ENCODE measurements at regions not wholly inside any gene's neighbourhood (a gene's known extent, or its start where the extent isn't known, plus 50 kb on each side); places are given as distances from the start of the nearest gene placed in this dataset.
"Not testable (repeated sequence)": the region's sequence is repeated elsewhere in the genome, so short reads cannot be mapped to it uniquely, and the experiment has no call there.

GRCh38 chr7:106713452-106713851, 52.5 kb upstream of the CCDC71L start:
- not testable (repeated sequence) for H3K27ac ChIP-seq (ENCODE audit: low read depth, low read length); H3K4me3 ChIP-seq (ENCODE audit: low read length in 3 of 3); H3K9me3 ChIP-seq (ENCODE audit: control insufficient read depth in 3 of 3, low read length in 3 of 3); H3K27me3 ChIP-seq (ENCODE audit: control insufficient read depth in 3 of 3, insufficient read depth in 3 of 3, low read length in 3 of 3); H3K4me1 ChIP-seq (ENCODE audit: control insufficient read depth in 3 of 3, insufficient read depth in 3 of 3, low read length in 3 of 3); H3K36me3 ChIP-seq (ENCODE audit: control insufficient read depth in 3 of 3, insufficient read depth in 3 of 3, low read length in 3 of 3); H3K9ac ChIP-seq (ENCODE audit: low read depth in 1 of 3, low read length in 3 of 3)

DNA sequence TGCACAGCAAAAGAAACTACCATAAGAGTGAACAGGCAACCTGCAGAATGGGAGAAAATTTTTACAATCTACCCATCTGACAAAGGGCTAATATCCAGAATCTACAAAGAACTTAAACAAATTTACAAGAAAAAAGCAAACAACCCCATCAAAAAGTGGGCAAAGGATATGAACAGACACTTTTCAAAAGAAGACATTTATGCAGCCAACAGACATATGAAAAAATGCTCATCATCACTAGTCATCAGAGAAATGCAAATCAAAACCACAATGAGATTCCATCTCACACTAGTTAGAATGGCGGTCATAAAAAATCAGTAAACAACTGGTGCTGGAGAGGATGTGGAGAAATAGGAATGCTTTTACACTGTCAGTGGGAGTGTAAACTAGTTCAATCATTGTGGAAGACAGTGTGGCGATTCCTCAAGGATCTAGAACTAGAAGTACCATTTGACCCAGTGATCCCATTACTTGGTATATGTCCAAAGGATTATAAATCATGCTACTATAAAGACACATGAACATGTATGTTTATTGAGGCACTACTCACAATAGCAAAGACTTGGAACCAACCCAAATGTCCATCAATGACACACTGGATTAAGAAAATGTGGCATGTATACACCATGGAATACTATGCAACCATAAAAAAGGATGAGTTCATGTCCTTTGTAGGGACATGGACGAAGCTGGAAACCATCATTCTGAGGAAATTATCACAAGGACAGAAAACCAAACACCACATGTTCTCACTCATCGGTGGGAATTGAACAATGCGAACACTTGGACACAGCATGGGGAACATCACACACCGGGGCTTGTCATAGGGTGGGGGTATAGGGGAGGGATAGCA, 53.9 kb upstream of the CCDC71L start:
- H3K27me3 ChIP-seq (ENCODE audit: control insufficient read depth in 3 of 3, insufficient read depth in 3 of 3, low read length in 3 of 3); H3K27ac ChIP-seq (ENCODE audit: low read depth, low read length); H3K4me3 ChIP-seq (ENCODE audit: low read length in 3 of 3); H3K4me1 ChIP-seq (ENCODE audit: control insufficient read depth in 3 of 3, insufficient read depth in 3 of 3, low read length in 3 of 3); H3K36me3 ChIP-seq (ENCODE audit: control insufficient read depth in 3 of 3, insufficient read depth in 3 of 3, low read length in 3 of 3); H3K9ac ChIP-seq (ENCODE audit: low read depth in 1 of 3, low read length in 3 of 3); H3K9me3 ChIP-seq (ENCODE audit: control insufficient read depth in 3 of 3, low read length in 3 of 3): not testable (repeated sequence)

- H3K9ac ChIP-seq (ENCODE audit: low read depth in 1 of 3, low read length in 3 of 3) = no peak overlapping the region
- no peaks in the 10 kb centered on the region for H3K36me3 ChIP-seq (ENCODE audit: control insufficient read depth in 3 of 3, insufficient read depth in 3 of 3, low read length in 3 of 3)
- H3K9me3 ChIP-seq (ENCODE audit: control insufficient read depth in 3 of 3, low read length in 3 of 3) = no peaks in the 10 kb centered on the region
- H3K27me3 ChIP-seq (ENCODE audit: control insufficient read depth in 3 of 3, insufficient read depth in 3 of 3, low read length in 3 of 3) = no peaks in the 10 kb centered on the region
- no peak overlapping the region for H3K27ac ChIP-seq (ENCODE audit: low read depth, low read length)
- no peaks in the 10 kb centered on the region for H3K4me1 ChIP-seq (ENCODE audit: control insufficient read depth in 3 of 3, insufficient read depth in 3 of 3, low read length in 3 of 3)
- no peak overlapping the region for H3K4me3 ChIP-seq (ENCODE audit: low read length in 3 of 3)
Measured at GRCh38 chr7:106715730-106716129, 54.8 kb upstream of the CCDC71L start.

GRCh38 chr7:106717254-106717954, 56.4 kb upstream of the CCDC71L start:
- H3K27ac ChIP-seq (ENCODE audit: low read depth, low read length) = no peak overlapping the region
- H3K4me1 ChIP-seq (ENCODE audit: control insufficient read depth in 3 of 3, insufficient read depth in 3 of 3, low read length in 3 of 3) = no peaks in the 10 kb centered on the region
- no peak overlapping the region for H3K4me3 ChIP-seq (ENCODE audit: low read length in 3 of 3)
- H3K36me3 ChIP-seq (ENCODE audit: control insufficient read depth in 3 of 3, insufficient read depth in 3 of 3, low read length in 3 of 3) = no peaks in the 10 kb centered on the region
- H3K9ac ChIP-seq (ENCODE audit: low read depth in 1 of 3, low read length in 3 of 3) = no peak overlapping the region
- no peaks in the 10 kb centered on the region for H3K27me3 ChIP-seq (ENCODE audit: control insufficient read depth in 3 of 3, insufficient read depth in 3 of 3, low read length in 3 of 3)
- H3K9me3 ChIP-seq (ENCODE audit: control insufficient read depth in 3 of 3, low read length in 3 of 3) = no peaks in the 10 kb centered on the region

GRCh38 chr7:106717955-106718871, 57.3 kb upstream of the CCDC71L start:
- no peak overlapping the region for H3K9ac ChIP-seq (ENCODE audit: low read depth in 1 of 3, low read length in 3 of 3)
- no peak overlapping the region for H3K27ac ChIP-seq (ENCODE audit: low read depth, low read length)
- no peaks in the 10 kb centered on the region for H3K9me3 ChIP-seq (ENCODE audit: control insufficient read depth in 3 of 3, low read length in 3 of 3)
- no peaks in the 10 kb centered on the region for H3K36me3 ChIP-seq (ENCODE audit: control insufficient read depth in 3 of 3, insufficient read depth in 3 of 3, low read length in 3 of 3)
- no peak overlapping the region for H3K4me3 ChIP-seq (ENCODE audit: low read length in 3 of 3)
- H3K4me1 ChIP-seq (ENCODE audit: control insufficient read depth in 3 of 3, insufficient read depth in 3 of 3, low read length in 3 of 3) = no peaks in the 10 kb centered on the region
- no peaks in the 10 kb centered on the region for H3K27me3 ChIP-seq (ENCODE audit: control insufficient read depth in 3 of 3, insufficient read depth in 3 of 3, low read length in 3 of 3)

- Histone ChIP-seq H3K4me3 (ENCODE audit: low read length in 3 of 3) (no peak overlapping the region), H3K9ac (ENCODE audit: low read depth in 1 of 3, low read length in 3 of 3) (no peak overlapping the region), H3K4me1 (ENCODE audit: control insufficient read depth in 3 of 3, insufficient read depth in 3 of 3, low read length in 3 of 3) (no peaks in the 10 kb centered on the region), H3K9me3 (ENCODE audit: control insufficient read depth in 3 of 3, low read length in 3 of 3) (no peaks in the 10 kb centered on the region), H3K27me3 (ENCODE audit: control insufficient read depth in 3 of 3, insufficient read depth in 3 of 3, low read length in 3 of 3) (no peaks in the 10 kb centered on the region), H3K27ac (ENCODE audit: low read depth, low read length) (no peak overlapping the region), H3K36me3 (ENCODE audit: control insufficient read depth in 3 of 3, insufficient read depth in 3 of 3, low read length in 3 of 3) (no peaks in the 10 kb centered on the region)
Measured at GRCh38 chr7:106720641-106721040, 59.7 kb upstream of the CCDC71L start.

GRCh38 chr7:106721816-106722785, 61.1 kb upstream of the CCDC71L start:
- no peaks in the 10 kb centered on the region for H3K27me3 ChIP-seq (ENCODE audit: control insufficient read depth in 3 of 3, insufficient read depth in 3 of 3, low read length in 3 of 3)
- no peaks in the 10 kb centered on the region for H3K4me1 ChIP-seq (ENCODE audit: control insufficient read depth in 3 of 3, insufficient read depth in 3 of 3, low read length in 3 of 3)
- H3K27ac ChIP-seq (ENCODE audit: low read depth, low read length) = no peak overlapping the region
- H3K36me3 ChIP-seq (ENCODE audit: control insufficient read depth in 3 of 3, insufficient read depth in 3 of 3, low read length in 3 of 3) = no peaks in the 10 kb centered on the region
- no peak overlapping the region for H3K4me3 ChIP-seq (ENCODE audit: low read length in 3 of 3)
- H3K9ac ChIP-seq (ENCODE audit: low read depth in 1 of 3, low read length in 3 of 3) = no peak overlapping the region
- no peaks in the 10 kb centered on the region for H3K9me3 ChIP-seq (ENCODE audit: control insufficient read depth in 3 of 3, low read length in 3 of 3)

GRCh38 chr7:106723398-106723797, 62.4 kb upstream of the CCDC71L start:
- H3K4me3 ChIP-seq (ENCODE audit: low read length in 3 of 3) = no peak overlapping the region
- no peak overlapping the region for H3K9ac ChIP-seq (ENCODE audit: low read depth in 1 of 3, low read length in 3 of 3)
- no peaks in the 10 kb centered on the region for H3K36me3 ChIP-seq (ENCODE audit: control insufficient read depth in 3 of 3, insufficient read depth in 3 of 3, low read length in 3 of 3)
- H3K9me3 ChIP-seq (ENCODE audit: control insufficient read depth in 3 of 3, low read length in 3 of 3) = no peaks in the 10 kb centered on the region
- H3K27me3 ChIP-seq (ENCODE audit: control insufficient read depth in 3 of 3, insufficient read depth in 3 of 3, low read length in 3 of 3) = no peaks in the 10 kb centered on the region
- no peaks in the 10 kb centered on the region for H3K4me1 ChIP-seq (ENCODE audit: control insufficient read depth in 3 of 3, insufficient read depth in 3 of 3, low read length in 3 of 3)
- H3K27ac ChIP-seq (ENCODE audit: low read depth, low read length) = no peak overlapping the region

DNA sequence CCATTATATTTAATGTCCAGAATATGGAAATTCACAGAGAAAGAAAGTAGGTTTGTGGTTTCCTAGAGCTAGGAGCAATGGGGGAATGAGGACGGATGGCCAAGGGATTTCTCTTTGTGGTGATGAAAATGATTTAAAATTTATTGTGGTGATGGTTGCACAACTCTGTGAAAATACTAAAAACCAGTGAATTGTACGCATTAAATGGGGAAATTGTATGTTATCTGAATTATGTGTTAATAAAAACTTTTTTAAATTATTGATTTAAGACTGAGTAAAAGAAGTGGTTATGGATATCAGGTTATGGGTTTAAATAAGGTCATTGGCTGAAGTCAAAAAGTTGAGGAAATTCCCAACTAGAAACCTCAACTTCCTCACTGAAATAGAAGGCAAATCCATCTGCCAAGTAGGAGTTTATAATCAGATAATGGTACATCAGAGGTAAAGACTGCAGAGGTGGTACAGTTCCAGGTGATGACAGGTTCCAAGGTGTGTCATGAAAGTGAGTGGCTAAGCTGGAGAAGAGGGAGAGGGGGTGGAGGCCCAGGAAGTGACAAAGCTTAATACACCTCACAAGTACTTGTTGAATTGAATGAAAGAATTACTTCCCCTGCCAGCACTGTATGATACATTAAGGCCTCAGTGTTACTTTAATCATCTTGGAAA, 68.9 kb upstream of the CCDC71L start:
- peaks cover 0 to 3% (median 0%) of the 10 kb centered on the region in 3 donors for H3K4me1 ChIP-seq (ENCODE audit: control insufficient read depth in 3 of 3, insufficient read depth in 3 of 3, low read length in 3 of 3)
- no peaks in the 10 kb centered on the region for H3K9me3 ChIP-seq (ENCODE audit: control insufficient read depth in 3 of 3, low read length in 3 of 3)
- H3K9ac ChIP-seq (ENCODE audit: low read depth in 1 of 3, low read length in 3 of 3) = no peak overlapping the region
- H3K4me3 ChIP-seq (ENCODE audit: low read length in 3 of 3) = no peak overlapping the region
- no peak overlapping the region for H3K27ac ChIP-seq (ENCODE audit: low read depth, low read length)
- no peaks in the 10 kb centered on the region for H3K36me3 ChIP-seq (ENCODE audit: control insufficient read depth in 3 of 3, insufficient read depth in 3 of 3, low read length in 3 of 3)
- no peaks in the 10 kb centered on the region for H3K27me3 ChIP-seq (ENCODE audit: control insufficient read depth in 3 of 3, insufficient read depth in 3 of 3, low read length in 3 of 3)
